WI38 (cell line): ENCODE measurements at regions not wholly inside any gene's neighbourhood (a gene's known extent, or its start where the extent isn't known, plus 50 kb on each side); places are given as distances from the start of the nearest gene placed in this dataset.
"Not testable (repeated sequence)": the region's sequence is repeated elsewhere in the genome, so short reads cannot be mapped to it uniquely, and the experiment has no call there.

Experiments used
- H3K4me3 ChIP-seq: 2 replicates; pipeline ENCODE4 v1.5.1; 2011; ENCODE audit warnings: low read depth, mild to moderate bottlenecking, control low read depth, low read length
- TF ChIP-seq, protein P1 (sequence below): IDR thresholded peaks from 2 replicates; pipeline ENCODE4 v1.5.1; 2012; ENCODE audit warnings: low read depth, mild to moderate bottlenecking, control low read depth, low read length

DNA sequence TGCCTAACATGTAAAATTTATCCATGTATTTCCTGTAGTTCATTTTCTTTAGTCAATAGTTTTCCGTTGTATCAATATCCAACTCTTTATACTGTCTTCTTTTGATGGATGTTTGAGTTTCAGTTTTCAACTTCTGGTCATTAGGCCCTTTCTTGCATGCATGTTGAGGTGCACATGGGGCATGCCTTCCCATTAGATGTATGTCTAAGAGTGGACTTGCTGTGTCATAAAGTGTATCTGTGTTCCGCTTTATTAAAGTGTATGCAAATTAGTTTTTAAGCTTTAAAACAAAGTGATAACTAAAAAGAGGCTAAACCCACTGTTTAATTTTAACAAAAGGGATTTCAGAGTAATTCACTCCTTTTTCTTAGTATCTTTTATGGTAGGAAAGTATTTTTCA is 441.1 kb downstream of the PCNX1 start:
- TF ChIP-seq, protein P1, sequence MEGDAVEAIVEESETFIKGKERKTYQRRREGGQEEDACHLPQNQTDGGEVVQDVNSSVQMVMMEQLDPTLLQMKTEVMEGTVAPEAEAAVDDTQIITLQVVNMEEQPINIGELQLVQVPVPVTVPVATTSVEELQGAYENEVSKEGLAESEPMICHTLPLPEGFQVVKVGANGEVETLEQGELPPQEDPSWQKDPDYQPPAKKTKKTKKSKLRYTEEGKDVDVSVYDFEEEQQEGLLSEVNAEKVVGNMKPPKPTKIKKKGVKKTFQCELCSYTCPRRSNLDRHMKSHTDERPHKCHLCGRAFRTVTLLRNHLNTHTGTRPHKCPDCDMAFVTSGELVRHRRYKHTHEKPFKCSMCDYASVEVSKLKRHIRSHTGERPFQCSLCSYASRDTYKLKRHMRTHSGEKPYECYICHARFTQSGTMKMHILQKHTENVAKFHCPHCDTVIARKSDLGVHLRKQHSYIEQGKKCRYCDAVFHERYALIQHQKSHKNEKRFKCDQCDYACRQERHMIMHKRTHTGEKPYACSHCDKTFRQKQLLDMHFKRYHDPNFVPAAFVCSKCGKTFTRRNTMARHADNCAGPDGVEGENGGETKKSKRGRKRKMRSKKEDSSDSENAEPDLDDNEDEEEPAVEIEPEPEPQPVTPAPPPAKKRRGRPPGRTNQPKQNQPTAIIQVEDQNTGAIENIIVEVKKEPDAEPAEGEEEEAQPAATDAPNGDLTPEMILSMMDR: no peak
- H3K4me3 ChIP-seq: no peak overlapping the region

DNA sequence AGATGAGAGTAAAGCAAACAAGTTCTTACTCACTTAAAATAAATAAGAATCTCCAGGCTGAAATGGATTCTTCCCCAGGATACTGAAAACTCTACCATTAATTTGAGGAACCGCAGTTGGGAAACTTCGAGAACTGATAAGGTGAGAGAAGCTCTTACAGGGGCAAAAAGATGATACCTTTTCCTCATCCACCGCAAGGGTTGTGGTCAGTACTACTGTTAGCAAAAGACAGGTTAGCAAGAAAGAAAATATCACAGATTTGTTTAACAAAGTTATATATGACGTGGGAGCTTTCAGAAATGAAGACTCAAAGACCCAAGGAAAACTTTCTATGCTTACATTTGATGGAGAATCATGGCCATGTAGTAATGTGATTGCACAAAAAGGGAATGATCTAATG is 441.6 kb downstream of the PCNX1 start:
- TF ChIP-seq, protein P1: no peak

DNA sequence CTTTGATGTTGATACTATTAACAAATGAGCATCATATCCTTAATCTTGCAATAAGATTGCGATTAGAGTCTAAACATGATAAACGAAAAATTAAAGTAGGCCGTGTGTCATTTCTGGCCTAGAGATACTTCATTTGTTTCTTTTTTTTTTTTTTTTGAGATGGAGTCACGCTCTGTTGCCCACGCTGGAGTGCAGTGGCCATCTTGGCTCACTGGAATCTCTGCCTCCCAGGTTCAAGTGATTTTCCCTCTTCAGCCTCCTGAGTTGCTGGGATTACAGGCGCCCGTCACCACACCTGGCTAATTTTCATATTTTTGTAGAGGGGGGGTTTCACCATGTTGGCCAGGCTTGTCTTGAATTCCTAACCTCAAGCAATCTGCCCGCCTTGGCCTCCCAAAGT is 446.9 kb downstream of the PCNX1 start:
- TF ChIP-seq, protein P1: no peak
- H3K4me3 ChIP-seq: no peak overlapping the region

More for the DNA sequence above, 441.6 kb downstream of the PCNX1 start:
- H3K4me3 ChIP-seq: no peak overlapping the region

DNA sequence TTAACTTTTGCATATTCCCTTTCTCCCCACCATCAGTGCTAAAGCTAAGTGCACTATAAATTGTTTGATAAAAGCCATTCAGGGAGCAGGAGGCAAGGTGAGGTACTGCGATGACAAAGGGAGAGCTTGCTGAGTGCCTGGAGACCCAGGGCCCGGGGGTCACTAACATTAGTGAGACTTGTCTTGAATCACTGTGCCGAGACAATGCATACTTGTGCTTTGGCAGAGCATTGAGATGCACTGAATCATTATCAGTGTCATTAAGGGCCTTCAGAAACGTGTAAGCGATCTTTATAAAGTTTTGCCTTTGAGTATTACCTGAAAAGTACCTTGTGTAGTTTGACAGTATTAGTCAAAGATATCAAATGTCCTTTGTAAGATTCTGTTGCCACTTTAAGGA is 447.5 kb downstream of the PCNX1 start:
- no peak overlapping the region for H3K4me3 ChIP-seq
- TF ChIP-seq, protein P1: no peak

DNA sequence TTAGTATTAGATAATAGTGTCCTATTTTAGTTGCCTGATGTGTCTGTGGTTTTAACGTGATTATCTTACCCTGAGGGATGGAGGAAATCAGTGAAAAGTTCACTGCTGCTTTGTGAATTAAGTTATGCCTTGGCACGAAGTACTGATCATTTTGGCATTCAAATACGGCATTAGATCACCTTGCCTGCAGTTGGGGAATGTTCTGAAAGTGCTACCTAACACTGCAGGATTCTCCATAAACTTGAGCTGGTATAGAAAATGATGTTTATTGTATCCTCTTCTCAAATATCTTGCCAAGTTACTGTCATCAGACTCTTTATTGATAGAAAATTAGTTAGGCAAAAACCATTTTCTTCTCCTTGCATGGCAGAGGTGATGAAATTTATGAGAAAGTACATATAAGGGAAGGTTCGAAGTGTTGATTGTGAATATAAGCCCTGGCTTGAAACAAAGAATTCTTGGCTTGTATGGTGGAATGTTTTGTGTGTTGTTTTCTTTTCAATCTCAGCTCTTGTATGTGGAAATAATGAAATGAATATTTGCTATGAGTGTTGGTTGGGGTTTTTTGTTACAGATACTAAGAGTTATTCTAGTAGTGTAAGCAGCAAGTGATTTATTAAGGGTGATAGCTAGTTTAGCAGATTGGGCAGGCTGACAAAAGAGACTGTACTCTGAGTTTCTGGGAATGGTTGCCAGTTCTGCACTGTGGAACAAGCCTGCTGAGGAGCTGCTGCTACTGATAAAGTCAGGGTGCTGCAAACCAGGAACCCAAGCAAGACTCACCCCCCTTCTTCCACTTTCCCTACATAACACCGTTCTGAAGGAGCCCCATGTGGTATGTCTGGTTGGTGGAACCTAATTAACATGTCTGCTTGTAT is 448.3 kb downstream of the PCNX1 start:
- TF ChIP-seq, protein P1: no peak
- no peak overlapping the region for H3K4me3 ChIP-seq

DNA sequence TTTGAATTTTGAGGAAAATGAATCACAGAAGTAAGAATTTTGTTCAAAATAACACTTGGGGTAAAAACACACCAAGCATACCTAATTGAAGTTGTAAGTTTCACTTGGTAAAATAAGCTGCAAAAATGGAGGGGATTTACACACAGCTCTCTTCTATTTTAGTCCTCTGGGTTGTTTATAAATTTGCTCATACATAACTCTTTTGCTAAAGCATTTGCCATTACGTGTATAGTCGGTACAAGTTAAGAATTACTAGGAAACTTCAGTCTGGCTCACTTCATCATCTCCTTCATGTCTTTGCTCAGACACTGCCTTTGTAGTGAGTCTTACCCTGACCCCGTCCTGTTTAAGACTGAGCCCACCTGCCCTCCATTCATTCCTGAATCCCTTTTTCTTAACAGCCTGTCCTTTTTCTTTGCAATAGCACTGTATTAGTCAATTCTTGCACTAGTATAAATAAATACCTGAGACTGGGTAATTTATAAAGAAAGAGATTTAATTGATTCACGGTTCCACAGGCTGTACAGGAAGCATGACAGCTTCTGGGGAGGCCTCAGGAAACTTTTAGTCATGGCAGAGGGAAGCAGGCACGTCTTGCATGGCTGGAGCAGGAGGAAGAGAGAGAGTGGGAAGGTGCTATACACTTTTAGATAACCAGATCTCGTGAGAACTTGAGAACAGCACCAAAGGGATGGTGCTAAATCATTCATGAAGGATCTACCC is 451.1 kb downstream of the PCNX1 start:
- TF ChIP-seq, protein P1: no peak
- no peak overlapping the region for H3K4me3 ChIP-seq

DNA sequence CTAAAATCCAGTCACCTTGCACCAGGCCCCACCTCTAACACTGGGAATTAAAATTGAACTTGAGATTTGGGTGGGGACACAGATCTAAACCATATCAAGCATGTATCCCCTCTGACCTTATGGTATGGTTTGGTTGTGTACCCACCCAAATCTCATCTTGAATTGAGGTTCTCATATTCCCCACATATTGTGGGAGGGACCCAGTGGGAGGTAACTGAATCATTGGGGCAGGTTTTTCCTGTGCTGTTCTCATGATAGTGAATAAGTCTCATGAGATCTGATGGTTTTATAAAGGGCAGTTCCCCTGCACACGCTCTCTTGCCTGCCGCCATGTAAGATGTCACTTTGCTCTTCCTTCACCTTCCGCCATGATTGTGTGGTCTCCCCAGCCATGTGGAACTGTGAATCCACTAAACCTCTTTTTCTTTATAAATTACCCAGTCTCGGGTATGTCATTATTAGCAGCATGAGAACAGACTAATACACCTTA is 451.7 kb downstream of the PCNX1 start:
- not testable (repeated sequence) for H3K4me3 ChIP-seq
